CD4-positive, alpha-beta memory T cell (primary cell): ENCODE measurements at regions not wholly inside any gene's neighbourhood (a gene's known extent, or its start where the extent isn't known, plus 50 kb on each side); places are given as distances from the start of the nearest gene placed in this dataset.
A peak's percentile ranks its signal among the peaks of the same experiment; 100 is the strongest.

Source experiments
- CTCF ChIA-PET: fragments of 350-600 bp; sonication (Branson Sonifier 250); formaldehyde crosslinking; loops from one replicate; lab custom pipeline; 2021; ENCODE audit warnings: inconsistent platforms; ENCODE audit not compliant: partially characterized antibody; lab: Charles Lee
- POLR2A ChIA-PET: fragments of 350-600 bp; sonication (Branson Sonifier 250); formaldehyde crosslinking; loops from one replicate; lab custom pipeline; 2021; ENCODE audit not compliant: partially characterized antibody; lab: Charles Lee
- DNase-seq, 5 donors: peaks; one replicate each; pipeline versions ENCODE4 v3.0.0 to v3.0.0-alpha.2; 2020 to 2022; ENCODE audit warnings: mixed read lengths in 1 of 5
- H3K27ac ChIP-seq: one replicate; pipeline ENCODE4 v1.7.0; 2013; ENCODE audit warnings: low read depth, low read length
- H3K27me3 ChIP-seq: 2 replicates; pipeline ENCODE4 v1.7.0; 2013; ENCODE audit warnings: mild to moderate bottlenecking, low read length, moderate library complexity; ENCODE audit not compliant: insufficient read depth
- H3K36me3 ChIP-seq: 2 replicates; pipeline ENCODE4 v1.7.0; 2013; ENCODE audit warnings: mild to moderate bottlenecking, low read length, moderate library complexity; ENCODE audit not compliant: insufficient read depth
- H3K4me1 ChIP-seq: 2 replicates; pipeline ENCODE4 v1.7.0; 2013; ENCODE audit warnings: mild to moderate bottlenecking, low read length, moderate library complexity; ENCODE audit not compliant: insufficient read depth
- H3K4me3 ChIP-seq, 2 donors: one replicate each; pipeline ENCODE4 v1.7.0; 2013; ENCODE audit warnings: low read length in 2 of 2, mild to moderate bottlenecking in 1 of 2
- H3K9me3 ChIP-seq, 2 donors: one replicate each; pipeline ENCODE4 v1.7.0; 2013; ENCODE audit warnings: low read length in 2 of 2, control low read depth in 1 of 2; ENCODE audit not compliant: control insufficient read depth in 1 of 2
- H3K27ac Mint-ChIP-seq, 7 donors: one replicate each; pipeline ENCODE4 v1.8.0; 2020 to 2021; ENCODE audit warnings: mixed read lengths in 7 of 7, mild to moderate bottlenecking in 6 of 7, inconsistent platforms in 3 of 7, moderate library complexity in 3 of 7
- H3K27me3 Mint-ChIP-seq, 2 donors: one replicate each; pipeline ENCODE4 v1.8.0; 2020 to 2021; ENCODE audit warnings: mixed read lengths in 2 of 2
- H3K36me3 Mint-ChIP-seq, 2 donors: one replicate each; pipeline ENCODE4 v1.8.0; 2020 to 2021; ENCODE audit warnings: mixed read lengths in 2 of 2, inconsistent platforms in 1 of 2, mild to moderate bottlenecking in 1 of 2
- H3K4me1 Mint-ChIP-seq, 4 donors: one replicate each; pipeline ENCODE4 v1.8.0; 2020 to 2021; ENCODE audit warnings: mixed read lengths in 4 of 4, mild to moderate bottlenecking in 1 of 4
- H3K4me3 Mint-ChIP-seq, 8 donors: one replicate each; pipeline ENCODE4 v1.8.0; 2020 to 2021; ENCODE audit warnings: mixed read lengths in 8 of 8, mild to moderate bottlenecking in 7 of 8, moderate library complexity in 6 of 8, inconsistent platforms in 3 of 8
- H3K9me3 Mint-ChIP-seq, 8 donors: one replicate each; pipeline ENCODE4 v1.8.0; 2020 to 2021; ENCODE audit warnings: mixed read lengths in 8 of 8, mild to moderate bottlenecking in 5 of 8, inconsistent platforms in 3 of 8, moderate library complexity in 1 of 8
- intact Hi-C: fragments of 100-400 bp; cut with micrococcal nuclease; formaldehyde crosslinking; loops from one replicate; pipeline ENCODE4 v1.15.1; 2023

DNA sequence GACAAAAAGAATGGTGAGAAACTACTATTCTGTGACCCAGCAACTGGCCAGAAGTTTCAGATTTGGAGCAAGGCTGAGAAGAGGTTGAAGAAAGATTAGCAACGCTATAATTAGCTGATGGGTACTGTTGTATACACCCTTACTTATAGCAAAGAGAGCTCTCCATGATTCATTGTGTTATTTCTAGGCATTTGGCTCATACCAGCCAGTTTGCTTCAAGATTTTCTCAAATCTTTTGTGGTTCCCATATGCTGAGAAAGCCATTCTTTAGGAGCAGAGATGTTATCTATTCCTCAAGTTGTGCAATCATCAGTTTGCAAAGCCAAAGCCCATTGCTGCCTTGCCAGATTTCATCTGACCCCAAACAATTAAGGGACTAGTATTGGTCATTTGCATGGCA, 179.4 kb downstream of the ETS1 start:
- DNase-seq, result no peak
- Mint-ChIP-seq H3K9me3 (no peaks in the 10 kb centered on the region), H3K27ac (no peak overlapping the region), H3K4me1 (peaks cover 12 to 43% (median 18%) of the 10 kb centered on the region in 4 donors), H3K4me3 (no peak overlapping the region), H3K36me3 (no peaks in the 10 kb centered on the region), H3K27me3 (no peaks in the 10 kb centered on the region)
- H3K27ac ChIP-seq, result no peak overlapping the region
- no peaks in the 10 kb centered on the region for H3K27me3 ChIP-seq
- CTCF ChIA-PET, result interaction anchor here (0.9 kb wide), 1 partner anchor 26 kb away, joined by 3 read pairs; no protein-coding TSS in a partner anchor
- H3K9me3 ChIP-seq, result no peaks in the 10 kb centered on the region
- intact Hi-C loops, result no loop called here
- no peaks in the 10 kb centered on the region for H3K36me3 ChIP-seq
- H3K4me1 ChIP-seq, result peaks cover 6% of the 10 kb centered on the region
- no peak overlapping the region for H3K4me3 ChIP-seq
- POLR2A ChIA-PET, result no interaction called here

DNA sequence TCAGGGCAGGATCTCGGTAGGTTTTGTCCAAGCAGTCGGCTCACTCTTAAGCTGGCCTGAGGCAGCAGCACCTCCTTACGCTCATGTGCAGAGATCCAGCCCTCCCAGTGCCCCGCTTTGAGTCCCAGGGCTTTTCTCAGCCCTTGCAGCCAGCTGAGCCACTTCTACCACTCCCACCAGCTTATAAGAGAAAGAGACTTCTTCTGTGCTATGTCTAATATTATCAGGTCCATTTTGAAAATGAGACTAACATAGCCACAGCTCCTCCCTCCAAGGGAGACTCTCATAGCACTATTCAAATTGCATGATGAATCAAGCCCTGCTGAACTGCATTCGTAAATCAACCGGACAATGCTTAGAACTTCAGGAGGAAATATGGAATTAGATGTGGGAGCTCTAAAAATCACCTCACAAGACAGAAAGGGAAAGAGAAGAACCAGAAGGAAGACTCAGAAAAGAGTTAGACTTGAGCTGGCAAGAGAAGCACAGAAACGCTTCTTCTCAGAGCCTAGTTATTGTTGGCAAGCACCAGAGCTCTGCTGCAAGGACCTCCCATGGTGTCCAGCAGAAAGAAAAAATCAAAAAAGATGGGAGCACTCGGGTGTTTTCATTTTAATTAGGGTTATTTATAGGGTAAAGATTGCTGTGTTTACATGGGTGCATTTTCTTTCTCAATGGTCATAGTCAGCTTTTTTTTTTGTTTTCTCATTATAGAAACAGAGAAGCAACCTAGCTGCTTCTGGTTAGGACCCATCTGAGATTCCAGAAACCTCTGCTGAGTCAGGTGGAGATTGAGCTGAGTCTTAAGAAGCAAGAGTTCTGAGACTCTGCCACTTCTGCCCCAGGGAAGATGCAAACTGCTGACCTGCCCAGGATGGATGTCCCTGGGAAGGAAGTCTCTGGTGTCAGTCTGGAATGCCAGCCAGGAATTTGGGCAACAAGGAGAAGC, 181.4 kb downstream of the ETS1 start:
- H3K36me3 ChIP-seq, result no peaks in the 10 kb centered on the region
- no peaks in the 10 kb centered on the region for H3K9me3 ChIP-seq
- H3K27ac ChIP-seq, result no peak overlapping the region
- peaks cover 11 to 28% (median 14%) of the 10 kb centered on the region in 4 donors for H3K4me1 Mint-ChIP-seq
- DNase-seq, result no peak
- no peak overlapping the region for H3K4me3 ChIP-seq
- no peak overlapping the region for H3K4me3 Mint-ChIP-seq
- no peaks in the 10 kb centered on the region for H3K27me3 Mint-ChIP-seq
- H3K27ac Mint-ChIP-seq, result peak overlapping the region in 2 of 7 donors; percentile 26 to 38
- H3K4me1 ChIP-seq, result no peaks in the 10 kb centered on the region
- ChIA-PET POLR2A (interaction anchor here (0.8 to 1.1 kb wide), 4 partner anchors 9 to 76 kb away, joined by 3 to 4 read pairs (median 3); no protein-coding TSS in a partner anchor), CTCF (no interaction called here)
- H3K9me3 Mint-ChIP-seq, result no peaks in the 10 kb centered on the region
- no peaks in the 10 kb centered on the region for H3K27me3 ChIP-seq
- no peaks in the 10 kb centered on the region for H3K36me3 Mint-ChIP-seq
- intact Hi-C loops, result no loop called here

DNA sequence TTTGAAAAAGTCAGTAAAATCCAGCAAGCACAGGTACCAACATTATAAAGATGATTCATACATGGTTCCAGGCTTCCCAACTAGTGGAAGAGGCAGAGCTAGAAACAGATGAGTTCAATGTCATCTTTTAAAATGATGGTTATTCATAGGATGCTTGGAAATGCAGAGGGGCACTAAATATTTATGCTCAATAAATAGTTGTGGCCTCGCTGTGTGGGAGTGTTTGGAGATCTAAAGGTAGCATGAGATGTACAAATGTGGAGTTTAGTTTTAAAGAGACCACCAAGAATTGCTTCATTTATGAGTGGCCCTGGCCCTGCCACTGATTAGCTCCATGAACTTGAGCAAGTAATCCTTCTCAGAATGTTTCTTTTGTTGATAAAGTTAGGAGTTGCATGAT, 182.2 kb downstream of the ETS1 start:
- Histone ChIP-seq H3K4me3 (no peak overlapping the region), H3K4me1 (no peaks in the 10 kb centered on the region), H3K9me3 (no peaks in the 10 kb centered on the region), H3K27me3 (no peaks in the 10 kb centered on the region), H3K27ac (no peak overlapping the region), H3K36me3 (no peaks in the 10 kb centered on the region)
- H3K9me3 Mint-ChIP-seq, result no peaks in the 10 kb centered on the region
- ChIA-PET CTCF (no interaction called here), POLR2A (interaction anchor here (0.6 to 1.1 kb wide), 3 partner anchors 28 to 109 kb away, joined by 3 read pairs; no protein-coding TSS in a partner anchor)
- H3K4me3 Mint-ChIP-seq, result no peak overlapping the region
- no peaks in the 10 kb centered on the region for H3K36me3 Mint-ChIP-seq
- H3K27me3 Mint-ChIP-seq, result no peaks in the 10 kb centered on the region
- H3K4me1 Mint-ChIP-seq, result peaks cover 10 to 27% (median 13%) of the 10 kb centered on the region in 4 donors
- no peak for DNase-seq
- intact Hi-C loops, result no loop called here
- peak overlapping the region in 2 of 7 donors; percentile 20 to 24 for H3K27ac Mint-ChIP-seq

DNA sequence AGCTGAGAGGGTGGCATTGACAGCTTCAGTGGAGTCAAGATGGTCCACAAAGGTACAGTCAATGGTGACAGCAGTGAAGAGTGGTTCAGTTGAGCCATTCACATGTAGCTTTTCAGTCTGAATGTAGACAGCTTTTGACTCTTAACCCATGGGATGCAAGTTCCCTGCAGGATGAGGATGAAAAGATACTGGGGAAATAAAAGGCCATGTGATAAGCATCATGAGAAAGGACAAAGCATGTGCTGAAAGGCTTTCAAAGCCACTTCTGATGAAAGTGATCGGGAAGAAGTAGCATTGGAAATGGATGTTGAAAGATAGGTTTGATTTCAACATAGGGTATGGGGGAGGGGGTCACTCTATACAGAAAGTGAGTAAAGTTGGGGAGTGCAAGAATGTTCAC, 182.9 kb downstream of the ETS1 start:
- H3K27me3 Mint-ChIP-seq, result no peaks in the 10 kb centered on the region
- Histone ChIP-seq H3K4me3 (no peak overlapping the region), H3K36me3 (no peaks in the 10 kb centered on the region), H3K27ac (no peak overlapping the region), H3K27me3 (no peaks in the 10 kb centered on the region), H3K9me3 (no peaks in the 10 kb centered on the region), H3K4me1 (no peaks in the 10 kb centered on the region)
- H3K27ac Mint-ChIP-seq, result no peak overlapping the region
- no peaks in the 10 kb centered on the region for H3K36me3 Mint-ChIP-seq
- H3K4me1 Mint-ChIP-seq, result peaks cover 8 to 20% (median 11%) of the 10 kb centered on the region in 4 donors
- no peak overlapping the region for H3K4me3 Mint-ChIP-seq
- ChIA-PET POLR2A (interaction anchor here (1.1 kb wide), 1 partner anchor 22 kb away, joined by 3 read pairs; no protein-coding TSS in a partner anchor), CTCF (no interaction called here)
- no peak for DNase-seq
- intact Hi-C loops, result no loop called here
- H3K9me3 Mint-ChIP-seq, result no peaks in the 10 kb centered on the region

DNA sequence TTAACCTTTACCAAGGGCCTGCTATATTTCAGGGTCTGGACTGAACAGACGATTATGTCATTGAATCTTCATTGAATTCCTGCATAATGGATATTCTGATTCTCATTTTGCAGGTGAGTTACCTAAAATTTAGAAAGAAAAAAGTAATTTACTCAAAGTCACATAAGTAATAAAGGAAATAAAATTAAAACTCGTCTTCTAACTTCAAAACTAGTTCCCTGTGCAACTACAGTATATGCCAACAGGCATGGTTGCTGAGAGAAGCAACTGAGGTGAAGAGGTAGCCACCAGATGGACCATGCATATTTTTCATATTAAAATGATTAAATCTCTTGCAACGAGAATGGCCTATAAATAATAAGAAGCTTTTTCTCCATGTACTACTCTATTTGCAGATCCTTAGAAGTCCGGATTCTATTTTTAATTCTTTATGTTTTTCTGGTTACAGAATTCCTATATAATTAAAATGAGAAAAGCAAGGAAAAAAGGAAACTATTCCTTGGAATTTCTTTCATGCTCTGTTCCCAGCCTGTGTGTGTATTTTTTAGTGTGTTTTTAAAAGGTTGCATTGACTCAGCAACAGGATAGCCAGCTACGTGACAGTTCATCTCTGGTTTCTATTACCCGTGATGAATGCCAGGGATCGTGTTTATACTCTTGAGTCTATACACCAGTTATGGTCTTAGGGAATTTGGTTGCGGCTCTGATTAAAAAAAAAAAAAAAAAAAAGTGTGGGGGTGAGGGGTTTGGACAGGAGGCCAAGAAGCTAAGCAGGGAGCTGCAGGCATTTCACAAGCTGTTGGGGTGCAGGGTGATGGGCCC, 186.8 kb downstream of the ETS1 start:
- no peaks in the 10 kb centered on the region for H3K27me3 Mint-ChIP-seq
- intact Hi-C loops, result no loop called here
- peaks cover 7 to 21% (median 16%) of the 10 kb centered on the region in 4 donors for H3K4me1 Mint-ChIP-seq

DNA sequence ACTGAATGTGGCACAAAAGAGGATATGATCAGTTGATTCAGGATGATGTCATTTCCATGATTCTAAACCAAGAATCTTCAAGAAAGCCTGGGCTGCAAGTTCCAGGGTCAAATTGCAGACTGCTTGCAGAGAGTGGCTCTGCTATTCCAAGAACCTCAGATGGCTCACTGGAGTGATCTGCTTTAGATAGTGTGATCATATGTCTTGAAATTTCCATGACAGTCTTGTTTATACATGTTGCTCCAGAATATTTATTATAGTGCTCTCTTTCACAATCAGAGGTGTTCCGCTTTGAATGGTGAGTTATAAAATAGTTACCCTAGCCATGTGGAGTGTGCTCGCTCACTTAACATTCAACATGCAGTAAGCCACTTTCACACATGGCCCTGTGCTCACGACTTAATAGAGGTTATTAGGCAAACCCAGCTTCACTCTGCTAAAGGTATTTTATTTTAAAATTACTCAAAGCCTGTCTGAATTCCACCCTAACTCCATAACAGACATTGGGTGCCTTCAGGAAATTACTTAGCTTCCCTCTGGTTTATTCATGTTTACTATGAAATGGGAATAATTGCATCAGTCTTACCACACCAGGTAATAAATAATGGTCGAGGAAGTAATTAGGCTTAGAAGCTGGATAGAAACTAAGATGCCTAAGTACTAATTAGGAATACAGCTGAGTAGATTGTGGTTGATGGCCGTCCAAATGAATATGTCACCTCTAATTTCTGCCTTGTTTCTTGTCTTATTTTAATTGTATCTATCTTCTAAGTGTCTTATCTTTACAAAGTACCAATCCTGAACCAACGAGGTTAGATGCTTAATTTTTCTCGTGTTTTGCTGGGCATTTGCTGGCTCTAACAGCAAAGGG, 187.9 kb downstream of the ETS1 start:
- POLR2A ChIA-PET, result interaction anchor here (1.1 kb wide), 2 partner anchors 9 to 40 kb away, joined by 3 to 4 read pairs; no protein-coding TSS in a partner anchor
- DNase-seq, result no peak
- H3K4me3 Mint-ChIP-seq, result no peak overlapping the region
- Histone ChIP-seq H3K4me1 (no peaks in the 10 kb centered on the region), H3K27ac (no peak overlapping the region), H3K27me3 (no peaks in the 10 kb centered on the region), H3K4me3 (no peak overlapping the region), H3K9me3 (no peaks in the 10 kb centered on the region), H3K36me3 (no peaks in the 10 kb centered on the region)
- CTCF ChIA-PET, result no interaction called here
- intact Hi-C loops, result no loop called here
- H3K27ac Mint-ChIP-seq, result peak overlapping the region in 1 of 7 donors; percentile 31
- no peaks in the 10 kb centered on the region for H3K36me3 Mint-ChIP-seq
- H3K27me3 Mint-ChIP-seq, result no peaks in the 10 kb centered on the region
- peaks cover 7 to 21% (median 16%) of the 10 kb centered on the region in 4 donors for H3K4me1 Mint-ChIP-seq
- no peaks in the 10 kb centered on the region for H3K9me3 Mint-ChIP-seq

More for the DNA sequence above, 186.8 kb downstream of the ETS1 start:
- no peak overlapping the region for H3K4me3 Mint-ChIP-seq
- no peak overlapping the region for H3K27ac Mint-ChIP-seq
- no peak for DNase-seq
- no peaks in the 10 kb centered on the region for H3K27me3 ChIP-seq
- H3K4me1 ChIP-seq, result no peaks in the 10 kb centered on the region
- no peak overlapping the region for H3K27ac ChIP-seq
- H3K36me3 Mint-ChIP-seq, result no peaks in the 10 kb centered on the region
- H3K9me3 Mint-ChIP-seq, result no peaks in the 10 kb centered on the region
- ChIA-PET POLR2A (interaction anchor here (0.7 to 1.2 kb wide), 3 partner anchors 10 to 98 kb away, joined by 3 to 4 read pairs (median 4); no protein-coding TSS in a partner anchor), CTCF (interaction anchor here (0.7 to 2.6 kb wide), 4 partner anchors 8 to 363 kb away, joined by 3 to 15 read pairs (median 4); no protein-coding TSS in a partner anchor)
- H3K9me3 ChIP-seq, result no peaks in the 10 kb centered on the region
- H3K4me3 ChIP-seq, result no peak overlapping the region
- H3K36me3 ChIP-seq, result no peaks in the 10 kb centered on the region
